Esophagus squamous epithelium (tissue), 5 donors: ENCODE measurements at regions not wholly inside any gene's neighbourhood (a gene's known extent, or its start where the extent isn't known, plus 50 kb on each side); places are given as distances from the start of the nearest gene placed in this dataset.

Source experiments
- DNase-seq: peaks from one replicate; lab custom pipeline; 2025; lab: John Stamatoyannopoulos, UW
- H3K27ac ChIP-seq, 4 donors: fragments of 200-600 bp; sonication (generic); one replicate each; pipeline ENCODE4 v1.5.1; 2016 to 2019; ENCODE audit warnings: mild to moderate bottlenecking in 1 of 4
- H3K27me3 ChIP-seq, 4 donors: fragments of 200-600 bp; sonication (generic); 1 replicate in 3 of 4; 2 replicates in 1 of 4; pipeline versions ENCODE4 v1.5.1 to v1.6.0; 2017 to 2021; ENCODE audit warnings: antibody characterized with exemption in 1 of 4
- H3K36me3 ChIP-seq, 3 donors: fragments of 200-600 bp; sonication (generic); one replicate each; pipeline ENCODE4 v1.5.1; 2016 to 2019
- H3K4me1 ChIP-seq, 3 donors: fragments of 200-600 bp; sonication (generic); one replicate each; pipeline ENCODE4 v1.5.1; 2017 to 2019
- H3K4me3 ChIP-seq, 4 donors: fragments of 200-600 bp; sonication (generic); 1 replicate in 3 of 4; 2 replicates in 1 of 4; pipeline ENCODE4 v1.5.1; 2016 to 2019; ENCODE audit warnings: mild to moderate bottlenecking in 2 of 4, moderate library complexity in 1 of 4
- H3K9me3 ChIP-seq, 3 donors: fragments of 200-600 bp; sonication (generic); one replicate each; pipeline ENCODE4 v1.5.1; 2016 to 2019
- POLR2A ChIP-seq, 4 donors: fragments of 450-650 bp; IDR thresholded peaks; one replicate each; pipeline ENCODE4 v1.6.1; 2017; ENCODE audit warnings: antibody characterized with exemption in 4 of 4, mild to moderate bottlenecking in 4 of 4, moderate library complexity in 3 of 4
- WGBS, 2 donors: methylation state at CpG; one replicate each; pipeline ENCODE4 v1.1.5; 2018; 5-methylcytosine and 5-hydroxymethylcytosine counted together
- intact Hi-C: fragments of 100-400 bp; cut with DNase I; formaldehyde crosslinking; loops from one replicate; pipeline ENCODE4 v1.15.0; 2022
- TF ChIP-seq, protein P1 (sequence below), 6 experiments: fragments of 450-650 bp in 4 of 6; fragments of 200-600 bp in 2 of 6; sonication (generic) in 2 of 6; IDR thresholded peaks; one replicate each; pipeline ENCODE4 v1.5.1; 2016 to 2019; ENCODE audit warnings: antibody characterized with exemption in 6 of 6, mild to moderate bottlenecking in 4 of 6, moderate library complexity in 4 of 6
- donor health status: DM: yes; HTN: yes; CAD: no.

DNA sequence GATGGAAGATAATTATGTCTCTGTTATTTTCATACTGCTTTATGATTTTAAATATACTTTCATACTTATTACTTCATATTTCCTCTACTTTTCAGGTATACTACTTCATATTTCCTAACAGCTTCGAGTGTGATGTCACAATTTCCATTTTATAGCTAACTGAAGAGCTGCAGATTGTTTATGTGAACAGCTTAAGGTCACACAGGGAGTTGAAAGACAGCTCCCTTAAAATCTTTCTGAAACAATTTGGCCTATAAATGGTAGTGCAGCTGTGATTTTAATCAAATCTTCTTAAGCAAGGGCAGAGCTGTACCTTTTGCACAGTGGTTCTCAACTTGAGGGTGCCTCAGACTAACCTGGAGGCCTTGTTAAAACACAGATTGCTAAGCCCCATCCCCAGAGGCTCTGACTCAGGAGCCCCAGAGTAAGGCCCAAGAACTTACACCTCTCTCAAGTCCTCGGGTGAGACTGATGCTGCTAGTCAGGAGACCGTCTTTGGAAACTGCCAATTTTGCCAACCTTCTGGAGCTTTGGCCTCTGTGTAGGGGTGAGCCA lies 347.0 kb upstream of the HSF2 start:
- H3K9me3 ChIP-seq, result no peaks in the 10 kb centered on the region
- intact Hi-C loops, result no loop called here
- H3K27me3 ChIP-seq, result no peaks in the 10 kb centered on the region
- no peak overlapping the region for H3K27ac ChIP-seq
- TF ChIP-seq, protein P1, sequence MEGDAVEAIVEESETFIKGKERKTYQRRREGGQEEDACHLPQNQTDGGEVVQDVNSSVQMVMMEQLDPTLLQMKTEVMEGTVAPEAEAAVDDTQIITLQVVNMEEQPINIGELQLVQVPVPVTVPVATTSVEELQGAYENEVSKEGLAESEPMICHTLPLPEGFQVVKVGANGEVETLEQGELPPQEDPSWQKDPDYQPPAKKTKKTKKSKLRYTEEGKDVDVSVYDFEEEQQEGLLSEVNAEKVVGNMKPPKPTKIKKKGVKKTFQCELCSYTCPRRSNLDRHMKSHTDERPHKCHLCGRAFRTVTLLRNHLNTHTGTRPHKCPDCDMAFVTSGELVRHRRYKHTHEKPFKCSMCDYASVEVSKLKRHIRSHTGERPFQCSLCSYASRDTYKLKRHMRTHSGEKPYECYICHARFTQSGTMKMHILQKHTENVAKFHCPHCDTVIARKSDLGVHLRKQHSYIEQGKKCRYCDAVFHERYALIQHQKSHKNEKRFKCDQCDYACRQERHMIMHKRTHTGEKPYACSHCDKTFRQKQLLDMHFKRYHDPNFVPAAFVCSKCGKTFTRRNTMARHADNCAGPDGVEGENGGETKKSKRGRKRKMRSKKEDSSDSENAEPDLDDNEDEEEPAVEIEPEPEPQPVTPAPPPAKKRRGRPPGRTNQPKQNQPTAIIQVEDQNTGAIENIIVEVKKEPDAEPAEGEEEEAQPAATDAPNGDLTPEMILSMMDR (IDR thresholded peaks at IDR 0.05), result no peak
- TF ChIP-seq POLR2A (IDR thresholded peaks at IDR 0.05), result no peak
- no peak overlapping the region for H3K4me3 ChIP-seq
- 76 to 81% methylated on average over 3 of the region's 3 CpGs for WGBS, 2 donors
- H3K36me3 ChIP-seq, result no peaks in the 10 kb centered on the region
- peaks cover 0 to 11% (median 0%) of the 10 kb centered on the region in 3 donors for H3K4me1 ChIP-seq
- no peak for DNase-seq

DNA sequence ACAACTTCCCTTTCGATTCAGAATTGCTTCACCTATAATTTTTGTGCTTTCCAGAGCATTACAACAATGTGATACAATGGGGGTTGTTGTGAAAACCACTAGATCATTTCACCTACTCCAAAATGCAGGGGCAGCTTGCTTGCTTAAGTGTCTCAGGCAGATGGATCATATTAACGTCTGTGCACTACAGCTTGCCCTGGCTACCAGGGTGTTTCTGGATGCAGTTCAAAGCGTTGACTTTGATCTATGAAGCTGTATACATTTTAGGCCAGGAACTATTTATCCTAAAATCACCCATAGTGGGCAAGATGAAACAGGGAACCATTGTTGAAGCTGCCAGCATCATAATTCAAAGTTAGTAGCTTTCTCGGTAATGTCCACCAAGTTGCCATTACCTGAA lies 339.5 kb upstream of the HSF2 start:
- 22 to 46% methylated on average over 4 of the region's 4 CpGs for WGBS, 2 donors

DNA sequence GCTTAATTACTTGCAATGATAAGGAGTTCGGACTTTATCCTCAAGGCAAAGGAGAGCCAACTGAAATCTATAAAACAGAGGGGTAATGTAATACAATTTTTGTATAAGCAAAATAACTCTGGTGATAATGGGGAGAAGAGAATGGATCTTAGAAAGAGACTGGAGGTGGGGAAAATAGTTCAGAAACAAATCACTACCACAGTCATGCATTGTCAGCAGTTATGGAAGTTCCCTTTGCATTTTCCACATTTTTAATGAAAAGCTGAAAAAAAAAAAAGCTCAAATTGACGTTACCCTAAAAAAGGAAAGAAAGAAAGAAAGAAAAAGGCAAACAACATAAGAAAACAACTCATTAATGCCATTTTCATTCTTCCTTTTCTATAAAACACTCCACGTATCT lies 337.6 kb upstream of the HSF2 start:
- DNase-seq, result no peak
- no peaks in the 10 kb centered on the region for H3K9me3 ChIP-seq
- no peak overlapping the region for H3K4me3 ChIP-seq
- intact Hi-C loops, result no loop called here
- H3K36me3 ChIP-seq, result no peaks in the 10 kb centered on the region
- no peak overlapping the region for H3K27ac ChIP-seq
- TF ChIP-seq, protein P1 (IDR thresholded peaks at IDR 0.05), result no peak
- TF ChIP-seq POLR2A (IDR thresholded peaks at IDR 0.05), result no peak
- H3K4me1 ChIP-seq, result peaks cover 0 to 7% (median 0%) of the 10 kb centered on the region in 3 donors
- WGBS, 2 donors, result 72 to 79% methylated on average over 3 of the region's 3 CpGs
- no peaks in the 10 kb centered on the region for H3K27me3 ChIP-seq

More for the DNA sequence above, 339.5 kb upstream of the HSF2 start:
- no peak for DNase-seq
- H3K4me3 ChIP-seq, result no peak overlapping the region
- no peaks in the 10 kb centered on the region for H3K27me3 ChIP-seq
- TF ChIP-seq POLR2A (IDR thresholded peaks at IDR 0.05), result no peak
- TF ChIP-seq, protein P1 (IDR thresholded peaks at IDR 0.05), result no peak
- no peaks in the 10 kb centered on the region for H3K9me3 ChIP-seq
- intact Hi-C loops, result no loop called here
- H3K27ac ChIP-seq, result no peak overlapping the region
- no peaks in the 10 kb centered on the region for H3K36me3 ChIP-seq
- H3K4me1 ChIP-seq, result peaks cover 0 to 7% (median 0%) of the 10 kb centered on the region in 3 donors

DNA sequence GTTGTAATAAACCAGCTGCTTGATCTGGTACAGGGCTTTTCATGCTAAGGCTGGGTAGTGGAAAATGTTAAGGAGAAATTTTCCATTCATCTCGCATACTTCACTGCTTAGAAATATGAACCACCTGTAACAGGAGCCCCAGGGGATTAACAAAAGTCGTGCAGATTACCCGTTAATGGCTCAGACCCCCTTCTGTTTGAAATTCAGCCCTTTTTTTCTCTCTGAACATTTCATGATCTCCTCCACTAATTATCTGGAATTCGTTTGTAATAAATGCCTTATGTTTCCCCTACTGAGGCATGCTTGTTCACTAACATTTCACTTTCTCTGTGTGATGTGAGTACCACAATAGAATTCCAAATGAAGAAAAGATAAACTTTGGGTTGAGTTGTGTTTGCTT lies 336.4 kb upstream of the HSF2 start:
- intact Hi-C loops, result no loop called here
- Histone ChIP-seq H3K9me3 (no peaks in the 10 kb centered on the region), H3K36me3 (no peaks in the 10 kb centered on the region), H3K4me1 (peaks cover 0 to 12% (median 4%) of the 10 kb centered on the region in 3 donors), H3K27ac (no peak overlapping the region), H3K27me3 (no peaks in the 10 kb centered on the region), H3K4me3 (no peak overlapping the region)
- WGBS, 2 donors, result 47 to 57% methylated on average over 4 of the region's 4 CpGs
- TF ChIP-seq, protein P1 (IDR thresholded peaks at IDR 0.05), result no peak
- TF ChIP-seq POLR2A (IDR thresholded peaks at IDR 0.05), result no peak
- no peak for DNase-seq

DNA sequence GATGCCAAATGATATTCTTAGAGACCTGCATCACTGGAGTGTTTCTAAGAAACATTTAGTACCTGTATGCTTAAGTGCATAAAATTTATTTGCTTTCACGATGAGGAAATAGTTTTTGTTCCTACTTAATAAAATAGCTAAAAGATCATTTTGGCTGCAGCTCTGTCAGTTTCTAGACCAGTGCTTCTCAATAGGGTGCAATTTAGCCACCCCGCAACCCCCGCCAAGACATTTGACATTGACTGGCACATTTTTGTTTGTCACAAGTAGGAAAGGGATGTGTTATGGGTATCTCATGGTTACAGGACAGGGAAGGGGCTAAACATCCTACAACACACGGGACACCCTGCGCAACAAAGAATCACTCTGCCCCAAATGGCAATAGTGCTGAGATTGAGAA lies 335.7 kb upstream of the HSF2 start:
- 89 to 91% methylated on average over 5 of the region's 5 CpGs for WGBS, 2 donors
- peaks cover 0 to 18% (median 7%) of the 10 kb centered on the region in 3 donors for H3K4me1 ChIP-seq
- intact Hi-C loops, result no loop called here
- no peaks in the 10 kb centered on the region for H3K36me3 ChIP-seq
- TF ChIP-seq, protein P1 (IDR thresholded peaks at IDR 0.05), result no peak
- TF ChIP-seq POLR2A (IDR thresholded peaks at IDR 0.05), result no peak
- no peak for DNase-seq
- no peak overlapping the region for H3K4me3 ChIP-seq
- H3K27me3 ChIP-seq, result no peaks in the 10 kb centered on the region
- H3K27ac ChIP-seq, result no peak overlapping the region
- H3K9me3 ChIP-seq, result no peaks in the 10 kb centered on the region
